Cardiac muscle cell (in vitro differentiated cells and primary cell): ENCODE measurements at regions not wholly inside any gene's neighbourhood (a gene's known extent, or its start where the extent isn't known, plus 50 kb on each side); places are given as distances from the start of the nearest gene placed in this dataset.

Experiments used
- DNase-seq, 2 donors: peaks; one replicate each; pipeline versions ENCODE4 v3.0.0 to v3.0.0-alpha.2; 2010 to 2017; ENCODE audit warnings: low read depth in 1 of 2, low spot score in 1 of 2
- H3K27ac ChIP-seq: fragments of 200-600 bp; sonication (generic); 2 replicates; pipeline ENCODE4 v1.5.1; 2016
- H3K27me3 ChIP-seq: fragments of 200-600 bp; sonication (generic); 2 replicates; pipeline ENCODE4 v1.6.0; 2016; ENCODE audit warnings: control low read depth
- H3K36me3 ChIP-seq: fragments of 200-600 bp; sonication (generic); 2 replicates; pipeline ENCODE4 v1.5.1; 2016; ENCODE audit warnings: control low read depth
- H3K4me1 ChIP-seq: fragments of 200-600 bp; sonication (generic); 2 replicates; pipeline ENCODE4 v1.8.1; 2017; ENCODE audit warnings: low read depth, mild to moderate bottlenecking, mixed run types
- H3K4me3 ChIP-seq: fragments of 200-600 bp; sonication (generic); 2 replicates; pipeline ENCODE4 v1.5.1; 2016; ENCODE audit warnings: mild to moderate bottlenecking
- H3K9me3 ChIP-seq: fragments of 200-600 bp; sonication (generic); 2 replicates; pipeline ENCODE4 v1.5.1; 2017; ENCODE audit warnings: low read depth, mild to moderate bottlenecking, control low read depth
- CTCF ChIP-seq: IDR thresholded peaks from 2 replicates; pipeline ENCODE4 v1.5.1; 2012; ENCODE audit warnings: low read depth, mild to moderate bottlenecking, low read length

GRCh38 chr16:50475170-50475569, 73.0 kb upstream of the NKD1 start:
- Histone ChIP-seq H3K4me3 (no peak overlapping the region), H3K27me3 (peaks cover 65% of the 10 kb centered on the region), H3K27ac (no peak overlapping the region), H3K9me3 (no peaks in the 10 kb centered on the region), H3K36me3 (no peaks in the 10 kb centered on the region), H3K4me1 (peaks cover 7% of the 10 kb centered on the region)
- no peak for DNase-seq
- TF ChIP-seq CTCF = no peak

GRCh38 chr16:50474138-50474537, 74.1 kb upstream of the NKD1 start:
- no peaks in the 10 kb centered on the region for H3K36me3 ChIP-seq
- no peak for DNase-seq
- no peak overlapping the region for H3K4me3 ChIP-seq
- no peak for TF ChIP-seq CTCF
- no peak overlapping the region for H3K27ac ChIP-seq
- H3K9me3 ChIP-seq = no peaks in the 10 kb centered on the region
- H3K27me3 ChIP-seq = peaks cover 57% of the 10 kb centered on the region
- peaks cover 16% of the 10 kb centered on the region for H3K4me1 ChIP-seq

- Histone ChIP-seq H3K36me3 (no peaks in the 10 kb centered on the region), H3K4me3 (no peak overlapping the region), H3K27me3 (peaks cover 55% of the 10 kb centered on the region), H3K27ac (no peak overlapping the region), H3K4me1 (peaks cover 19% of the 10 kb centered on the region), H3K9me3 (no peaks in the 10 kb centered on the region)
- TF ChIP-seq CTCF = no peak
- DNase-seq = peak in 1 of 2 donors; percentile 21
Observed at GRCh38 chr16:50473356-50473945, 74.7 kb upstream of the NKD1 start.

- peaks cover 19% of the 10 kb centered on the region for H3K4me1 ChIP-seq
- TF ChIP-seq CTCF = no peak
- no peaks in the 10 kb centered on the region for H3K36me3 ChIP-seq
- no peak overlapping the region for H3K4me3 ChIP-seq
- no peaks in the 10 kb centered on the region for H3K9me3 ChIP-seq
- peaks cover 54% of the 10 kb centered on the region for H3K27me3 ChIP-seq
- no peak for DNase-seq
- no peak overlapping the region for H3K27ac ChIP-seq
Observed at GRCh38 chr16:50472472-50472871, 75.7 kb upstream of the NKD1 start.

- DNase-seq = no peak
- H3K36me3 ChIP-seq = no peaks in the 10 kb centered on the region
- H3K27me3 ChIP-seq = peaks cover 57% of the 10 kb centered on the region
- no peaks in the 10 kb centered on the region for H3K9me3 ChIP-seq
- no peak overlapping the region for H3K4me3 ChIP-seq
- H3K4me1 ChIP-seq = peaks cover 19% of the 10 kb centered on the region
- H3K27ac ChIP-seq = no peak overlapping the region
- TF ChIP-seq CTCF = no peak
Observed at GRCh38 chr16:50470687-50471086, 77.5 kb upstream of the NKD1 start.
